ENCODE measurements at regions not wholly inside any gene's neighbourhood (a gene's known extent, or its start where the extent isn't known, plus 50 kb on each side); places are given as distances from the start of the nearest gene placed in this dataset.
A peak's percentile ranks its signal among the peaks of the same experiment; 100 is the strongest.

DNA sequence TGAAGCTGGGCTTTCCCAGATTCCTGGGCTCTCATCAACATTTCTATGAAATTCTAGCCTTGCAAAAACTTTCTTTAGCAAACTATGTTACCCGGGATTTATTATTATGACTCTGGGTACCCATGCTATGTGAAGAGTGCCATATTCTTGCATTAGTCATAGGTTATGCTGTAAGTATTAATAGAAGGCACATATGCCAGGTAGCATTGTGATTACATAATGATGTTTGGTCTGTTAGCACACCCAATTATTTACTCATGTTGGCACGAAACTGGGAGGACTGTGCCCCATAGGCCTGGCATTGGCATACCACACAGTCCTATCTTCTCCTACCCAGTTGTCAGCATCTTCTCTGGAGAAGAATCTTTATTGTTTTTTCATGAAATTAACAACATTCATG, 171.0 kb downstream of the SLC4A3 start:
- H3K9me3 ChIP-seq (ENCODE audit: low read depth), result no peaks in the 10 kb centered on the region
- no peaks in the 10 kb centered on the region for H3K27me3 ChIP-seq
- TF ChIP-seq, protein P1, sequence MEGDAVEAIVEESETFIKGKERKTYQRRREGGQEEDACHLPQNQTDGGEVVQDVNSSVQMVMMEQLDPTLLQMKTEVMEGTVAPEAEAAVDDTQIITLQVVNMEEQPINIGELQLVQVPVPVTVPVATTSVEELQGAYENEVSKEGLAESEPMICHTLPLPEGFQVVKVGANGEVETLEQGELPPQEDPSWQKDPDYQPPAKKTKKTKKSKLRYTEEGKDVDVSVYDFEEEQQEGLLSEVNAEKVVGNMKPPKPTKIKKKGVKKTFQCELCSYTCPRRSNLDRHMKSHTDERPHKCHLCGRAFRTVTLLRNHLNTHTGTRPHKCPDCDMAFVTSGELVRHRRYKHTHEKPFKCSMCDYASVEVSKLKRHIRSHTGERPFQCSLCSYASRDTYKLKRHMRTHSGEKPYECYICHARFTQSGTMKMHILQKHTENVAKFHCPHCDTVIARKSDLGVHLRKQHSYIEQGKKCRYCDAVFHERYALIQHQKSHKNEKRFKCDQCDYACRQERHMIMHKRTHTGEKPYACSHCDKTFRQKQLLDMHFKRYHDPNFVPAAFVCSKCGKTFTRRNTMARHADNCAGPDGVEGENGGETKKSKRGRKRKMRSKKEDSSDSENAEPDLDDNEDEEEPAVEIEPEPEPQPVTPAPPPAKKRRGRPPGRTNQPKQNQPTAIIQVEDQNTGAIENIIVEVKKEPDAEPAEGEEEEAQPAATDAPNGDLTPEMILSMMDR (IDR thresholded peaks at IDR 0.05; ENCODE audit: low read depth, low read length), result no peak
- no peak for DNase-seq (ENCODE audit: low read depth in 1 of 2, low spot score in 1 of 2)
- no peak overlapping the region for H3K4me3 ChIP-seq
- H3K36me3 ChIP-seq, result no peaks in the 10 kb centered on the region
- H3K4me1 ChIP-seq (ENCODE audit: low read depth), result no peaks in the 10 kb centered on the region
- H3K27ac ChIP-seq, result no peak overlapping the region

DNA sequence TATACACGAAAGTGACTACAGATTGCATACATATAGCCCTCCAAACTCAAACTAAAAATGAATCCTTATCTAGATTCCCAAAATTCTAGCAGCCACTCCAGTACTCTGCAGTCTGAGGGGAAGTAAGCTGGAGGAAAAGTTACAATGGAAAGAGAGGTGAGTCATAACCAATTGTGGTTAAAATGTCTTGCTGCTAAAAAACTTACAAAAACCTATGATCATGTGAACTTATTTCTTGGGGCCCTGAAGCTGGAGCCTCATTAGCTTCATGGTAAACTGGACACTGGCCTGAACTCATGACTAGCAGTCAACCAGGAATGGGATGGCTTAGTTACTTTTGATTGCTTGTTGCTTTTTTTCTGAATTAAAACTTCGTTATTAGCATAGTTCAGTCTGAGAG, 175.9 kb downstream of the SLC4A3 start:
- no peaks in the 10 kb centered on the region for H3K9me3 ChIP-seq (ENCODE audit: low read depth)

DNA sequence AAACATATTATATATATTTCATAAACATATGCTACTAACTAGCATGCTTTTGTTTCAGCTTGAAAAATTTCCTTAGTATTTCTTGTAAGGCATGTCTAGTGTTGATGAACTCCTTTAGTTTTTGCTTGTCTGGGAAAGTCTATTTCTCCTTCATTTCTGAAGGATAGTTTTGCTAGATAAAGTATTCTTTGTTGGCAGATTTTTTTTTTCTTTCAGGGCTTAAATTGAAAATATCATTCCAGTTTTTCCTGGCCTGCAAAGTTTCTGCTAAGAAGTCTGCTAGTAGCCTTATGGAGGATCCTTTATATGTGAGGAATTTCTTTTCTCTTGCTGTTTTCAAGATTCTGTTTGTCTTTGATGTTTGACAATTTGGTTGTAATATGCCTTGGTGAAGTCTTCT, 183.5 kb downstream of the SLC4A3 start:
- Histone ChIP-seq H3K27me3 (no peaks in the 10 kb centered on the region), H3K9me3 (ENCODE audit: low read depth) (no peaks in the 10 kb centered on the region), H3K27ac (no peak overlapping the region), H3K4me1 (ENCODE audit: low read depth) (no peaks in the 10 kb centered on the region), H3K36me3 (no peaks in the 10 kb centered on the region), H3K4me3 (no peak overlapping the region)
- DNase-seq (ENCODE audit: low read depth in 1 of 2, low spot score in 1 of 2), result no peak
- TF ChIP-seq, protein P1 (IDR thresholded peaks at IDR 0.05; ENCODE audit: low read depth, low read length), result no peak

More for the DNA sequence above, 175.9 kb downstream of the SLC4A3 start:
- Histone ChIP-seq H3K4me1 (ENCODE audit: low read depth) (no peaks in the 10 kb centered on the region), H3K36me3 (no peaks in the 10 kb centered on the region), H3K27ac (no peak overlapping the region), H3K4me3 (no peak overlapping the region), H3K27me3 (no peaks in the 10 kb centered on the region)
- peak in 1 of 2 donors; percentile 17 for DNase-seq (ENCODE audit: low read depth in 1 of 2, low spot score in 1 of 2)
- TF ChIP-seq, protein P1 (IDR thresholded peaks at IDR 0.05; ENCODE audit: low read depth, low read length), result no peak

DNA sequence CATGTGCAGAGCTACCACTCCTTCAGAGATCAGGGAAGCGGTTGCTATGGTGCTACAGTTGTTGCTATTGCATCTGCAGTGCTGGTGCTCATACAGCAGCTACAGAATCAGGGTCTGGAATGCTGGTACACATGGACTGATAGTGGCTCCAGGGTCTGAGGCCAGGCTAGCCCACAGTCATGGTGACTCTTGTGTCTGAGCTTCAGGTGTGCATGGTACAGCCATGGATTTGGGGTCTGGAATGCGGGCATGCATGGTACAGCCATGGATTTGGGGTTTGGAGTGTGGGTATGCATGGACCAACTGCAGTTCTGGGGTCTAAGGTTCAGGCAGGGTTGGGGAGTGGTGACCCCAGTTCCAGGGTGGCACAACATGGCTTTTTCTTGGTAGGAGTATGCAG, 185.2 kb downstream of the SLC4A3 start:
- DNase-seq (ENCODE audit: low read depth in 1 of 2, low spot score in 1 of 2), result no peak
- H3K27me3 ChIP-seq, result no peaks in the 10 kb centered on the region
- TF ChIP-seq, protein P1 (IDR thresholded peaks at IDR 0.05; ENCODE audit: low read depth, low read length), result no peak

DNA sequence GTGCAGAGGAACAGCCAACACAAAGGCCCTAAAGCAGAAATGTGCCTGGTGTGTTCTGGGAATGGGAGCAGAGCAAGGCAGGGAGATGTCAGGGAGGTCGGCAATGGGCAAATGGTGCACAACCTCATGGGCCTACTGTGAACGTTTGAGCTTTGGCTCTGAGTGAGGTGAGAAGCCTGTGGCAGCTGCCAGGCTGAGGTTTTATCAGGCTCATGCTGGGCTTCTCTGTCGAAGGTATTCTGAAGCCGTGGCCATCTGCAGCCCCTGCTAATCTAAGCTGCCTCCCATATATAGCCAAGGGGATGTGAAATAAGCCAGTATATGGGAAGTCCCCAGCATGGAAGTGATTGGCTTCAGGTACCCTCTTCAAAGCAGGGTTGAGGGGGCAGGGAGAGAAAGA, 193.3 kb downstream of the SLC4A3 start:
- H3K4me1 ChIP-seq (ENCODE audit: low read depth), result peaks cover 2% of the 10 kb centered on the region
- no peaks in the 10 kb centered on the region for H3K27me3 ChIP-seq
- no peaks in the 10 kb centered on the region for H3K36me3 ChIP-seq
- no peaks in the 10 kb centered on the region for H3K9me3 ChIP-seq (ENCODE audit: low read depth)
- DNase-seq (ENCODE audit: low read depth in 1 of 2, low spot score in 1 of 2), result no peak
- no peak overlapping the region for H3K27ac ChIP-seq
- TF ChIP-seq, protein P1 (IDR thresholded peaks at IDR 0.05; ENCODE audit: low read depth, low read length), result no peak
- no peak overlapping the region for H3K4me3 ChIP-seq

More for the DNA sequence above, 185.2 kb downstream of the SLC4A3 start:
- Histone ChIP-seq H3K27ac (no peak overlapping the region), H3K4me1 (ENCODE audit: low read depth) (no peaks in the 10 kb centered on the region), H3K9me3 (ENCODE audit: low read depth) (no peaks in the 10 kb centered on the region), H3K4me3 (no peak overlapping the region), H3K36me3 (no peaks in the 10 kb centered on the region)

DNA sequence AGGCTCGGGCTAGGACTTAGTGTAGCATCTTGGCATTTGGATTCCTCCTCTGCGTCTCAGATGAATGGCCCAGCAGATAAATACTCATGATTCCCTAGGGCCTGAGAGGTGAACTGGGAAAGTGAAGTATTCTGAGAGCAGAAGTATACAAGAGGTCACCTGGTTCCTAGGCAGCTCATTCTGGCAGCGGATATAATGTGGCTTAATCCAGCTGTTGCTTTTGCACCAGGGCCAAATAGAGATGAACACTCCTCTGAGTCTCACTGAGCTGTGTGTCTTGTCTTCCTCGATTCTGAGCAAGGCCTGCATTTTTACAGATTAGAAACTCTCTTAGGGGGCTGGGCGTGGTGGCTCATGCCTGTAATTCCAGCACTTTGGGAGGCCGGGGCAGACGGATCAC, 196.1 kb downstream of the SLC4A3 start:
- no peak for DNase-seq (ENCODE audit: low read depth in 1 of 2, low spot score in 1 of 2)
- H3K27me3 ChIP-seq, result no peaks in the 10 kb centered on the region
- H3K9me3 ChIP-seq (ENCODE audit: low read depth), result no peaks in the 10 kb centered on the region
- H3K4me3 ChIP-seq, result no peak overlapping the region
- H3K4me1 ChIP-seq (ENCODE audit: low read depth), result peaks cover 5% of the 10 kb centered on the region
- TF ChIP-seq, protein P1 (IDR thresholded peaks at IDR 0.05; ENCODE audit: low read depth, low read length), result no peak
- no peak overlapping the region for H3K27ac ChIP-seq
- H3K36me3 ChIP-seq, result no peaks in the 10 kb centered on the region

All from cardiac muscle cell (in vitro differentiated cells and primary cell).